H9 (cell line): ENCODE measurements at regions not wholly inside any gene's neighbourhood (a gene's known extent, or its start where the extent isn't known, plus 50 kb on each side); places are given as distances from the start of the nearest gene placed in this dataset.

Experiments used
- DNase-seq: peaks from one replicate; pipeline ENCODE4 v3.0.0-alpha.2; 2017
- H2AFZ ChIP-seq: one replicate; pipeline ENCODE4 v1.6.1; 2013; ENCODE audit warnings: mild to moderate bottlenecking, low read length, control low read depth, moderate library complexity
- H2AK5ac ChIP-seq: 2 replicates; pipeline ENCODE4 v1.6.1; 2013; ENCODE audit warnings: low read length, control low read depth, mixed read lengths; ENCODE audit not compliant: insufficient read length
- H2BK120ac ChIP-seq: one replicate; pipeline ENCODE4 v1.6.1; 2013; ENCODE audit warnings: low read depth, mild to moderate bottlenecking, low read length, control low read depth, inconsistent platforms; ENCODE audit not compliant: poor library complexity, severe bottlenecking
- H2BK12ac ChIP-seq: 2 replicates; pipeline ENCODE4 v1.6.1; 2013; ENCODE audit warnings: low read length, control low read depth, mixed read lengths, low read depth; ENCODE audit not compliant: insufficient read length
- H2BK15ac ChIP-seq: 2 replicates; pipeline ENCODE4 v1.6.1; 2013; ENCODE audit warnings: low read depth, low read length, control low read depth
- H2BK20ac ChIP-seq: one replicate; pipeline ENCODE4 v1.6.1; 2013; ENCODE audit warnings: low read depth, mild to moderate bottlenecking, low read length, control low read depth, inconsistent platforms; ENCODE audit not compliant: poor library complexity, severe bottlenecking
- H2BK5ac ChIP-seq: 2 replicates; pipeline ENCODE4 v1.6.1; 2013; ENCODE audit warnings: low read length, control low read depth, mixed read lengths; ENCODE audit not compliant: insufficient read length
- H3K14ac ChIP-seq: 2 replicates; pipeline ENCODE4 v1.6.1; 2013; ENCODE audit warnings: low read length, control low read depth; ENCODE audit not compliant: insufficient read depth
- H3K18ac ChIP-seq: 2 replicates; pipeline ENCODE4 v1.6.1; 2013; ENCODE audit warnings: low read depth, mild to moderate bottlenecking, mixed read lengths, low read length, control low read depth; ENCODE audit not compliant: insufficient read length
- H3K23ac ChIP-seq: 2 replicates; pipeline ENCODE4 v1.6.1; 2013; ENCODE audit warnings: low read length, control low read depth, mixed read lengths, low read depth; ENCODE audit not compliant: insufficient read length
- H3K23me2 ChIP-seq: 2 replicates; pipeline ENCODE4 v1.6.1; 2013; ENCODE audit warnings: low read depth, mild to moderate bottlenecking, mixed read lengths, low read length, control low read depth; ENCODE audit not compliant: insufficient read length, poor library complexity, severe bottlenecking
- H3K27ac ChIP-seq: 2 replicates; pipeline ENCODE4 v1.5.1; 2013; ENCODE audit warnings: low read length, control low read depth, mixed read lengths, low read depth; ENCODE audit not compliant: insufficient read length
- H3K27me3 ChIP-seq: 2 replicates; pipeline ENCODE4 v1.6.1; 2013; ENCODE audit warnings: low read length, control low read depth, inconsistent platforms; ENCODE audit not compliant: insufficient read depth
- H3K4ac ChIP-seq: 2 replicates; pipeline ENCODE4 v1.6.1; 2013; ENCODE audit warnings: low read depth, mild to moderate bottlenecking, control low read depth, inconsistent platforms, low read length, moderate library complexity
- H3K4me1 ChIP-seq: 2 replicates; pipeline ENCODE4 v1.6.1; 2013; ENCODE audit warnings: low read length, control low read depth, inconsistent platforms; ENCODE audit not compliant: insufficient read depth
- H3K4me2 ChIP-seq: 2 replicates; pipeline ENCODE4 v1.6.1; 2013; ENCODE audit warnings: low read length, control low read depth, mixed read lengths; ENCODE audit not compliant: insufficient read length, insufficient read depth
- H3K56ac ChIP-seq: 2 replicates; pipeline ENCODE4 v1.6.1; 2013; ENCODE audit warnings: low read depth, mild to moderate bottlenecking, mixed read lengths, low read length, control low read depth; ENCODE audit not compliant: insufficient read length
- H3K79me1 ChIP-seq: 2 replicates; pipeline ENCODE4 v1.6.1; 2013; ENCODE audit warnings: low read depth, mild to moderate bottlenecking, moderate library complexity, low read length, control low read depth, inconsistent platforms; ENCODE audit not compliant: insufficient read depth, poor library complexity, severe bottlenecking
- H3K79me2 ChIP-seq: 2 replicates; pipeline ENCODE4 v1.6.1; 2013; ENCODE audit warnings: low read length, control low read depth, inconsistent platforms; ENCODE audit not compliant: insufficient read depth
- H3K9ac ChIP-seq: 2 replicates; pipeline ENCODE4 v1.6.1; 2013; ENCODE audit warnings: low read length, control low read depth, mixed read lengths; ENCODE audit not compliant: insufficient read length; ENCODE audit errors: extremely low read depth
- H3K9me3 ChIP-seq: one replicate; pipeline ENCODE4 v1.6.1; 2013; ENCODE audit warnings: low read depth, low read length, inconsistent platforms; ENCODE audit not compliant: control insufficient read depth
- H3T11ph ChIP-seq: one replicate; pipeline ENCODE4 v1.6.1; 2013; ENCODE audit warnings: mild to moderate bottlenecking, low read length, control low read depth, inconsistent platforms
- H4K20me1 ChIP-seq: one replicate; pipeline ENCODE4 v1.6.1; 2013; ENCODE audit not compliant: control insufficient read depth, insufficient read length, insufficient read depth
- H4K5ac ChIP-seq: 2 replicates; pipeline ENCODE4 v1.6.1; 2013; ENCODE audit warnings: low read depth, mild to moderate bottlenecking, mixed read lengths, low read length, control low read depth; ENCODE audit not compliant: insufficient read length
- H4K8ac ChIP-seq: replicated peaks from 2 replicates; pipeline ENCODE4 v1.6.1; 2013; ENCODE audit warnings: low read length, control low read depth, mixed read lengths, low read depth; ENCODE audit not compliant: insufficient read length
- H4K91ac ChIP-seq: 2 replicates; pipeline ENCODE4 v1.6.1; 2013; ENCODE audit warnings: low read depth, mild to moderate bottlenecking, moderate library complexity, mixed read lengths, low read length, control low read depth; ENCODE audit not compliant: insufficient read length
- H3K27ac Mint-ChIP-seq, 3 experiments: 2 replicates in 2 of 3; 3 replicates in 1 of 3; pipeline ENCODE4 v1.8.0; 2020 to 2021; ENCODE audit warnings: mixed read lengths in 3 of 3, mild to moderate bottlenecking in 1 of 3, moderate library complexity in 1 of 3
- H3K27me3 Mint-ChIP-seq: 2 replicates; pipeline ENCODE4 v1.8.0; 2021; ENCODE audit warnings: low read depth, mild to moderate bottlenecking, moderate library complexity, mixed read lengths
- H3K36me3 Mint-ChIP-seq, 3 experiments: 2 replicates in 2 of 3; 3 replicates in 1 of 3; pipeline ENCODE4 v1.8.0; 2020 to 2021; ENCODE audit warnings: low read depth in 3 of 3, mixed read lengths in 3 of 3; ENCODE audit not compliant: insufficient read depth in 1 of 3
- H3K4me1 Mint-ChIP-seq, 2 experiments: 2 replicates each; pipeline ENCODE4 v1.8.0; 2020; ENCODE audit warnings: mixed read lengths in 2 of 2
- H3K4me3 Mint-ChIP-seq, 2 experiments: 2 replicates in 1 of 2; 3 replicates in 1 of 2; pipeline ENCODE4 v1.8.0; 2020 to 2021; ENCODE audit warnings: mild to moderate bottlenecking in 2 of 2, mixed read lengths in 2 of 2, moderate library complexity in 1 of 2
- H3K9me3 Mint-ChIP-seq, 2 experiments: 2 replicates in 1 of 2; 3 replicates in 1 of 2; pipeline ENCODE4 v1.8.0; 2020; ENCODE audit warnings: mild to moderate bottlenecking in 2 of 2, mixed read lengths in 2 of 2, moderate library complexity in 1 of 2
- CTCF ChIP-seq: fragments of 200-600 bp; sonication (generic); conservative IDR thresholded peaks from 3 replicates; pipeline ENCODE4 v1.8.0; 2021; ENCODE audit warnings: antibody characterized with exemption, mild to moderate bottlenecking
- WGBS: extraction: QIAGEN DNeasy Blood & Tissue Kit; methylation state at CpG from one replicate; pipeline ENCODE4 v1.1.7; 2013; ENCODE audit warnings: missing lambda C conversion rate, low lambda C conversion rate, mixed read lengths; ENCODE audit not compliant: insufficient read length; ENCODE audit errors: extremely low coverage; 5-methylcytosine and 5-hydroxymethylcytosine counted together

DNA sequence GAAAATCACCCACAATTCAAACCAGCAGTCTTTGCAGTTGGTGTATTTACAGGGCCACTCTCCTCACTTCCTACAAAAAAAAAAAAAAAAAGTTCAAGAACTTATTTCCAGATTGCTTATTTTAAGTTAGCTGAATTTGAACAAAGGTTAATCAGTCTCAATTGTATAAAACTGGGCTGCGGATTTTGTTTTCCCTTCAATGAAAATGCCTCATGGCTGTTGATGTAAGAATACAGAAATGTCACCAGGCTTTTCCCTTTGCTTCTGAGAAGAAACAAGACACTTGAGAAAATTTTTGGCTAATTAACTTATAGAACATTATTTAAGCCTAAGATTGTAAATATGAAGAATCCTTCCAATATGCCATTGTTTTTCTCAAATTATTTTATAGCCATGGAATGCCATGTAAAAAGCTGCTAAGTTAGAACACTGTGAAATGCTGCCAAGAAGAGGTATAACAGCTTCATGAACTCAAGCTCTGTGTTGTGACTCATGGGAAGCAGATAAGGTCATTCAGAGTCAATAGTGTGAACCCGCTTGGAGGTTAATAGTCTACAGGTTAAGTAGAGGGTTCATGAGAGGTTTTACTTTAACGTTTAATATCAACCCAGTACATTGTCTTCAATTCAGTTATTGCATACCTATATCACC is 84.3 kb upstream of the ABI3BP start:
- no peak overlapping the region for H3K18ac ChIP-seq
- H3K9me3 ChIP-seq, result no peaks in the 10 kb centered on the region
- no peaks in the 10 kb centered on the region for H3K36me3 Mint-ChIP-seq
- H3K4me1 ChIP-seq, result no peaks in the 10 kb centered on the region
- no peak overlapping the region for H3K27ac ChIP-seq
- no peak overlapping the region for H3K9ac ChIP-seq
- no peak overlapping the region for H3K56ac ChIP-seq
- no peak overlapping the region for H4K8ac ChIP-seq
- H3K4me1 Mint-ChIP-seq, result no peaks in the 10 kb centered on the region
- no peak overlapping the region for H3K4me3 Mint-ChIP-seq
- H3T11ph ChIP-seq, result no peak overlapping the region
- H3K14ac ChIP-seq, result no peak overlapping the region
- no peaks in the 10 kb centered on the region for H3K79me2 ChIP-seq
- no peak overlapping the region for H2BK12ac ChIP-seq
- H2BK5ac ChIP-seq, result no peak overlapping the region
- H3K9me3 Mint-ChIP-seq, result peaks cover 0 to 1% of the 10 kb centered on the region in 2 experiments; a peak in 1 of 5 replicates
- no peaks in the 10 kb centered on the region for H4K20me1 ChIP-seq
- no peak for DNase-seq
- no peaks in the 10 kb centered on the region for H3K23me2 ChIP-seq
- H4K5ac ChIP-seq, result no peak overlapping the region
- WGBS, result no CpG with 5 or more reads among the region's 3 CpGs
- H3K27me3 Mint-ChIP-seq, result no peaks in the 10 kb centered on the region
- TF ChIP-seq CTCF, result no peak
- H3K79me1 ChIP-seq, result no peaks in the 10 kb centered on the region
- no peak overlapping the region for H2AK5ac ChIP-seq
- no peak overlapping the region for H3K23ac ChIP-seq
- H3K4me2 ChIP-seq, result no peak overlapping the region
- H2BK15ac ChIP-seq, result no peak overlapping the region
- H4K91ac ChIP-seq, result no peak overlapping the region
- H3K27me3 ChIP-seq, result no peaks in the 10 kb centered on the region
- H2BK20ac ChIP-seq, result no peak overlapping the region
- no peak overlapping the region for H2AFZ ChIP-seq
- H3K27ac Mint-ChIP-seq, result no peak overlapping the region
- no peak overlapping the region for H3K4ac ChIP-seq
- no peak overlapping the region for H2BK120ac ChIP-seq
